IMR-90 (cell line): ENCODE measurements at regions not wholly inside any gene's neighbourhood (a gene's known extent, or its start where the extent isn't known, plus 50 kb on each side); places are given as distances from the start of the nearest gene placed in this dataset.

Source experiments
- ATAC-seq: fragments of 200-7000 bp; cut with Tn5 transposase; 2 replicates; pipeline ENCODE4 v1.9.1; 2020; ENCODE audit warnings: low read depth, mild to moderate bottlenecking, moderate library complexity
- BruUV-seq: library from RNA; stranded (reverse); fragments of 400-500 nt; replicated peaks from 2 replicates; lab custom pipeline; 2021; lab: Mats Ljungman, UMichigan
- CTCF ChIA-PET: fragments of 300-600 bp; formaldehyde crosslinking; extraction: SDS; loops from one replicate; lab custom pipeline; 2021; ENCODE audit warnings: antibody characterized with exemption; lab: Yijun Ruan, JAX
- POLR2A ChIA-PET: fragments of 300-600 bp; sonication (Branson Sonifier 250); formaldehyde crosslinking; loops from one replicate; lab custom pipeline; 2022; ENCODE audit warnings: antibody characterized with exemption; ENCODE audit not compliant: unreplicated experiment; lab: Charles Lee
- DNase-seq: peaks from one replicate; pipeline ENCODE4 v3.0.0; 2013
- H2AFZ ChIP-seq: replicated peaks from 2 replicates; pipeline ENCODE3; 2013; ENCODE audit warnings: low read length, mild to moderate bottlenecking; ENCODE audit not compliant: poor library complexity
- H2AK5ac ChIP-seq: 2 replicates; pipeline ENCODE4 v1.6.1; 2013; ENCODE audit warnings: low read depth, low read length, inconsistent platforms
- H2AK9ac ChIP-seq: replicated peaks from 2 replicates; pipeline ENCODE3; 2013; ENCODE audit warnings: mild to moderate bottlenecking, low read depth, low read length, moderate library complexity; ENCODE audit not compliant: poor library complexity
- H2BK120ac ChIP-seq: 2 replicates; pipeline ENCODE4 v1.6.1; 2013; ENCODE audit warnings: low read depth, low read length, inconsistent platforms
- H2BK15ac ChIP-seq: 3 replicates; pipeline ENCODE4 v1.6.1; 2013; ENCODE audit warnings: low read depth, low read length, inconsistent platforms
- H2BK20ac ChIP-seq: 2 replicates; pipeline ENCODE4 v1.6.1; 2013; ENCODE audit warnings: low read depth, mild to moderate bottlenecking, inconsistent platforms, low read length, moderate library complexity
- H2BK5ac ChIP-seq: 2 replicates; pipeline ENCODE4 v1.6.1; 2013; ENCODE audit warnings: mild to moderate bottlenecking, low read depth, low read length, inconsistent platforms; ENCODE audit not compliant: poor library complexity, severe bottlenecking
- H3K14ac ChIP-seq: replicated peaks from 2 replicates; pipeline ENCODE4 v1.6.1; 2013; ENCODE audit warnings: low read depth, low read length, inconsistent platforms
- H3K18ac ChIP-seq: 2 replicates; pipeline ENCODE4 v1.6.1; 2013; ENCODE audit warnings: low read depth, low read length, control low read depth
- H3K23ac ChIP-seq: 2 replicates; pipeline ENCODE4 v1.6.1; 2013; ENCODE audit warnings: low read depth, low read length, inconsistent platforms
- H3K27ac ChIP-seq: 2 replicates; pipeline ENCODE4 v1.5.1; 2013; ENCODE audit warnings: mild to moderate bottlenecking, control low read depth, low read length; ENCODE audit not compliant: insufficient read depth
- H3K27me3 ChIP-seq: 2 replicates; pipeline ENCODE4 v1.6.1; 2013; ENCODE audit warnings: low read length; ENCODE audit not compliant: control insufficient read depth, insufficient read depth
- H3K36me3 ChIP-seq: 2 replicates; pipeline ENCODE4 v1.6.1; 2013; ENCODE audit warnings: low read length, mixed read lengths; ENCODE audit not compliant: control insufficient read depth, insufficient read depth
- H3K4ac ChIP-seq: 2 replicates; pipeline ENCODE4 v1.6.1; 2013; ENCODE audit warnings: low read depth, low read length, inconsistent platforms
- H3K4me1 ChIP-seq: 2 replicates; pipeline ENCODE4 v1.6.1; 2013; ENCODE audit warnings: low read length, mixed read lengths; ENCODE audit not compliant: control insufficient read depth, insufficient read depth
- H3K4me2 ChIP-seq: 2 replicates; pipeline ENCODE4 v1.6.1; 2013; ENCODE audit warnings: low read depth, mild to moderate bottlenecking, control low read depth, low read length, moderate library complexity
- H3K4me3 ChIP-seq: 2 replicates; pipeline ENCODE4 v1.5.1; 2013; ENCODE audit warnings: low read depth, mild to moderate bottlenecking, control low read depth, low read length, moderate library complexity; ENCODE audit not compliant: insufficient read depth
- H3K56ac ChIP-seq: 2 replicates; pipeline ENCODE4 v1.6.1; 2013; ENCODE audit warnings: low read length, inconsistent platforms; ENCODE audit not compliant: insufficient read depth; ENCODE audit errors: extremely low read depth
- H3K79me1 ChIP-seq, 2 experiments: 2 replicates each; pipeline ENCODE4 v1.6.1; 2013; ENCODE audit warnings: low read length in 2 of 2, inconsistent platforms in 1 of 2, low read depth in 1 of 2
- H3K9ac ChIP-seq: 2 replicates; pipeline ENCODE4 v1.6.1; 2013; ENCODE audit warnings: low read depth, low read length, control low read depth
- H3K9me1 ChIP-seq: 2 replicates; pipeline ENCODE4 v1.6.1; 2013; ENCODE audit warnings: low read length, inconsistent platforms; ENCODE audit not compliant: insufficient read depth
- H3K9me3 ChIP-seq: 2 replicates; pipeline ENCODE4 v1.6.1; 2013; ENCODE audit warnings: low read length; ENCODE audit not compliant: control insufficient read depth, insufficient read depth
- H4K20me1 ChIP-seq: 2 replicates; pipeline ENCODE4 v1.6.1; 2013; ENCODE audit warnings: low read length, inconsistent platforms; ENCODE audit not compliant: insufficient read depth
- H4K5ac ChIP-seq: 2 replicates; pipeline ENCODE4 v1.6.1; 2013; ENCODE audit warnings: mild to moderate bottlenecking, low read depth, low read length, control low read depth
- H4K8ac ChIP-seq, 2 experiments: 2 replicates each; pipeline ENCODE4 v1.6.1; 2013; ENCODE audit warnings: low read depth in 2 of 2, low read length in 2 of 2, control low read depth in 1 of 2, inconsistent platforms in 1 of 2
- H4K91ac ChIP-seq: 2 replicates; pipeline ENCODE4 v1.6.1; 2013; ENCODE audit warnings: low read depth, low read length, inconsistent platforms; ENCODE audit not compliant: insufficient read depth
- CEBPB ChIP-seq: IDR thresholded peaks from 2 replicates; pipeline ENCODE4 v1.6.1; 2012; ENCODE audit warnings: low read depth, low read length, improper control_type of control experiment
- CHD1 ChIP-seq: IDR thresholded peaks from 2 replicates; pipeline ENCODE4 v1.6.1; 2012; ENCODE audit warnings: low read depth, low read length, improper control_type of control experiment
- FOS ChIP-seq: fragments of 150-350 bp; IDR thresholded peaks from 2 replicates; pipeline ENCODE4 v1.6.1; 2016; ENCODE audit warnings: low read depth, low read length
- MAZ ChIP-seq: IDR thresholded peaks from 2 replicates; pipeline ENCODE4 v1.6.1; 2012; ENCODE audit warnings: low read depth, mild to moderate bottlenecking, low read length, improper control_type of control experiment, moderate library complexity, borderline replicate concordance
- MXI1 ChIP-seq: IDR thresholded peaks from 2 replicates; pipeline ENCODE4 v1.6.1; 2012; ENCODE audit warnings: low read depth, mild to moderate bottlenecking, low read length, moderate library complexity, borderline replicate concordance
- RAD21 ChIP-seq: IDR thresholded peaks from 2 replicates; pipeline ENCODE4 v1.6.1; 2012; ENCODE audit warnings: low read length, improper control_type of control experiment
- RFX5 ChIP-seq: IDR thresholded peaks from 2 replicates; pipeline ENCODE4 v1.8.0; 2012; ENCODE audit warnings: low read depth, mild to moderate bottlenecking, low read length, moderate library complexity
- dilution Hi-C: fragments of 300-500 bp; cut with HindIII; formaldehyde crosslinking; loops from one replicate; pipeline ENCODE4 v1.14.3; 2018; ENCODE audit warnings: low sequenced_read_pairs; ENCODE audit not compliant: unreplicated experiment
- in situ Hi-C: fragments of 300-500 bp; cut with MboI; formaldehyde crosslinking; loops from 3 replicates; pipeline ENCODE4 v1.14.3; 2019; ENCODE audit warnings: low sequenced_read_pairs, inconsistent platforms, mixed read lengths
- intact Hi-C: fragments of 100-400 bp; cut with micrococcal nuclease; formaldehyde crosslinking; loops from 2 replicates; pipeline ENCODE4 v1.10.0; 2022
- TF ChIP-seq, protein P1 (sequence below): fragments of 150-350 bp; IDR thresholded peaks from 2 replicates; pipeline ENCODE4 v1.6.1; 2016; ENCODE audit warnings: low read depth, mild to moderate bottlenecking, low read length, moderate library complexity, borderline replicate concordance
- TF ChIP-seq, protein P2 (sequence below): fragments of 150-350 bp; IDR thresholded peaks from 2 replicates; pipeline ENCODE4 v1.6.1; 2017; ENCODE audit warnings: mild to moderate bottlenecking, antibody characterized with exemption, low read length, low read depth
- TF ChIP-seq, protein P3 (sequence below): conservative IDR thresholded peaks from 2 replicates; pipeline ENCODE4 v1.5.1; 2012; ENCODE audit warnings: mild to moderate bottlenecking, low read depth, low read length, improper control_type of control experiment

DNA sequence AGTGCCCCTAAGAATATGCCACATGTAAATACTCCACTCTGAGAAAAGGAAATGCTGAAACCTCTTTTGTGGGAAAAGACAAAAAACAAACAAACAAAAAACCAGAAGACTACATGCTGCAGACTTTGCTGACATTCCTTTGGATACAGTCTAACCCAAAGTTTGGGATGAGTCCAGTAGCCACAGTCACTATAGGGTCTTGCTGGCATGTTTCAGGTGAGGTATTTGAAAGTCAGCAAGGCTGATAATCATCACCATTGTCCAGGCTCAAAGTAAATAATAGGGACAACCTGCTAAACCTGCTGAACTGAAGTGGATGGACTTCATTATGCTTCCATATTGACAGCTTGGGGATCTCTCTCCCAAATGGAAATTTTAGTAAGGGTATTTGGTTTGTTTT lies 1087.0 kb upstream of the LRRTM3 start:
- intact Hi-C loops (no loop called here), in situ Hi-C loops (no loop called here), dilution Hi-C loops (no loop called here)
- H3K9me1 ChIP-seq = no peaks in the 10 kb centered on the region
- TF ChIP-seq, protein P1, sequence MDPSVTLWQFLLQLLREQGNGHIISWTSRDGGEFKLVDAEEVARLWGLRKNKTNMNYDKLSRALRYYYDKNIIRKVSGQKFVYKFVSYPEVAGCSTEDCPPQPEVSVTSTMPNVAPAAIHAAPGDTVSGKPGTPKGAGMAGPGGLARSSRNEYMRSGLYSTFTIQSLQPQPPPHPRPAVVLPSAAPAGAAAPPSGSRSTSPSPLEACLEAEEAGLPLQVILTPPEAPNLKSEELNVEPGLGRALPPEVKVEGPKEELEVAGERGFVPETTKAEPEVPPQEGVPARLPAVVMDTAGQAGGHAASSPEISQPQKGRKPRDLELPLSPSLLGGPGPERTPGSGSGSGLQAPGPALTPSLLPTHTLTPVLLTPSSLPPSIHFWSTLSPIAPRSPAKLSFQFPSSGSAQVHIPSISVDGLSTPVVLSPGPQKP = no peak
- TF ChIP-seq CEBPB (no peak), CHD1 (no peak), MAZ (no peak), RFX5 (no peak), MXI1 (no peak), RAD21 (no peak), FOS (no peak)
- TF ChIP-seq, protein P2, sequence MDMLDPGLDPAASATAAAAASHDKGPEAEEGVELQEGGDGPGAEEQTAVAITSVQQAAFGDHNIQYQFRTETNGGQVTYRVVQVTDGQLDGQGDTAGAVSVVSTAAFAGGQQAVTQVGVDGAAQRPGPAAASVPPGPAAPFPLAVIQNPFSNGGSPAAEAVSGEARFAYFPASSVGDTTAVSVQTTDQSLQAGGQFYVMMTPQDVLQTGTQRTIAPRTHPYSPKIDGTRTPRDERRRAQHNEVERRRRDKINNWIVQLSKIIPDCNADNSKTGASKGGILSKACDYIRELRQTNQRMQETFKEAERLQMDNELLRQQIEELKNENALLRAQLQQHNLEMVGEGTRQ = no peak
- TF ChIP-seq, protein P3, sequence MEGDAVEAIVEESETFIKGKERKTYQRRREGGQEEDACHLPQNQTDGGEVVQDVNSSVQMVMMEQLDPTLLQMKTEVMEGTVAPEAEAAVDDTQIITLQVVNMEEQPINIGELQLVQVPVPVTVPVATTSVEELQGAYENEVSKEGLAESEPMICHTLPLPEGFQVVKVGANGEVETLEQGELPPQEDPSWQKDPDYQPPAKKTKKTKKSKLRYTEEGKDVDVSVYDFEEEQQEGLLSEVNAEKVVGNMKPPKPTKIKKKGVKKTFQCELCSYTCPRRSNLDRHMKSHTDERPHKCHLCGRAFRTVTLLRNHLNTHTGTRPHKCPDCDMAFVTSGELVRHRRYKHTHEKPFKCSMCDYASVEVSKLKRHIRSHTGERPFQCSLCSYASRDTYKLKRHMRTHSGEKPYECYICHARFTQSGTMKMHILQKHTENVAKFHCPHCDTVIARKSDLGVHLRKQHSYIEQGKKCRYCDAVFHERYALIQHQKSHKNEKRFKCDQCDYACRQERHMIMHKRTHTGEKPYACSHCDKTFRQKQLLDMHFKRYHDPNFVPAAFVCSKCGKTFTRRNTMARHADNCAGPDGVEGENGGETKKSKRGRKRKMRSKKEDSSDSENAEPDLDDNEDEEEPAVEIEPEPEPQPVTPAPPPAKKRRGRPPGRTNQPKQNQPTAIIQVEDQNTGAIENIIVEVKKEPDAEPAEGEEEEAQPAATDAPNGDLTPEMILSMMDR = no peak
- no peaks in the 10 kb centered on the region for H3K27me3 ChIP-seq
- H3K36me3 ChIP-seq = no peaks in the 10 kb centered on the region
- DNase-seq = no peak
- H3K9ac ChIP-seq = no peak overlapping the region
- no peak overlapping the region for H3K4me3 ChIP-seq
- H3K18ac ChIP-seq = no peak overlapping the region
- no peaks in the 10 kb centered on the region for H3K4me1 ChIP-seq
- no peak overlapping the region for H2BK15ac ChIP-seq
- no peaks in the 10 kb centered on the region for H4K20me1 ChIP-seq
- H2BK120ac ChIP-seq = no peak overlapping the region
- no peak overlapping the region for H2BK20ac ChIP-seq
- H3K56ac ChIP-seq = no peak overlapping the region
- H3K4me2 ChIP-seq = no peak overlapping the region
- no peak overlapping the region for H3K14ac ChIP-seq
- no peak overlapping the region for H2AK9ac ChIP-seq
- no peaks in the 10 kb centered on the region for H3K79me1 ChIP-seq
- H3K27ac ChIP-seq = no peak overlapping the region
- no peak for ATAC-seq
- H3K9me3 ChIP-seq = 0 out of 2 replicates have a peak, but pooled peaks cover 3% of the 10 kb centered on the region
- no TSS peak for BruUV-seq
- H4K5ac ChIP-seq = no peak overlapping the region
- no peak overlapping the region for H2AFZ ChIP-seq
- H2BK5ac ChIP-seq = no peak overlapping the region
- ChIA-PET CTCF (no interaction called here), POLR2A (no interaction called here)
- no peak overlapping the region for H3K23ac ChIP-seq
- H4K91ac ChIP-seq = no peak overlapping the region
- H2AK5ac ChIP-seq = no peak overlapping the region
- no peak overlapping the region for H4K8ac ChIP-seq
- H3K4ac ChIP-seq = no peak overlapping the region
